HCT116 (cell line): ENCODE measurements at regions not wholly inside any gene's neighbourhood (a gene's known extent, or its start where the extent isn't known, plus 50 kb on each side); places are given as distances from the start of the nearest gene placed in this dataset.

Experiments used
- ATAC-seq: fragments of 200-7000 bp; cut with Tn5 transposase; 2 replicates; pipeline ENCODE4 v1.9.1; 2020; ENCODE audit warnings: mild to moderate bottlenecking, moderate library complexity
- BruUV-seq: library from RNA; stranded (reverse); fragments of 400-500 nt; replicated peaks from 2 replicates; lab custom pipeline; 2021; lab: Mats Ljungman, UMichigan
- CTCF ChIA-PET: fragments of 300-600 bp; sonication (Branson Sonifier 250); formaldehyde crosslinking; loops from one replicate; lab custom pipeline; 2021; ENCODE audit warnings: antibody characterized with exemption; lab: Charles Lee
- POLR2A ChIA-PET: fragments of 300-600, 350-600 bp; sonication (Branson Sonifier 250); formaldehyde crosslinking; loops from one replicate; lab custom pipeline; 2021; ENCODE audit warnings: antibody characterized with exemption; lab: Charles Lee
- RAD21 ChIA-PET, 2 experiments: fragments of 300-600 bp; sonication (Branson Sonifier 250); formaldehyde crosslinking; loops; one replicate each; lab custom pipeline; 2023; ENCODE audit warnings: low total read pairs in 2 of 2; ENCODE audit not compliant: uncharacterized antibody in 2 of 2, unreplicated experiment in 2 of 2, low non-redundant PET in 1 of 2; lab: Charles Lee
- DNase-seq: peaks from one replicate; pipeline ENCODE4 v3.0.0-alpha.2; 2010; ENCODE audit warnings: low read depth, low spot score
- H2AFZ ChIP-seq: fragments of 200-600 bp; shearing (Covaris generic), sonication (generic); 2 replicates; pipeline ENCODE4 v1.6.1; 2017; ENCODE audit warnings: low read depth, mixed run types, mixed read lengths, antibody characterized with exemption, low read length; ENCODE audit not compliant: poor library complexity, severe bottlenecking
- H3K27ac ChIP-seq: 2 replicates; pipeline ENCODE4 v1.5.1; 2012; ENCODE audit warnings: low read depth, low read length
- H3K27me3 ChIP-seq: fragments of 200-600 bp; sonication (generic); 2 replicates; pipeline ENCODE4 v1.6.1; 2016; ENCODE audit warnings: mixed run types, low read length, mixed read lengths; ENCODE audit not compliant: insufficient read depth
- H3K36me3 ChIP-seq, 2 experiments: fragments of 200-500 bp in 1 of 2; fragments of 200-600 bp in 1 of 2; sonication (Bioruptor generic) in 1 of 2; sonication (generic) in 1 of 2; 2 replicates each; pipeline versions ENCODE4 v1.5.1 to v1.6.1; 2014 to 2016; ENCODE audit warnings: low read length in 2 of 2, inconsistent platforms in 1 of 2, mixed read lengths in 1 of 2, mixed run types in 1 of 2; ENCODE audit not compliant: insufficient read depth in 2 of 2, control insufficient read depth in 1 of 2
- H3K4me1 ChIP-seq, 2 experiments: fragments of 200-600 bp in 1 of 2; sonication (generic) in 1 of 2; 2 replicates each; pipeline versions ENCODE4 v1.5.1 to v1.6.1; 2012 to 2017; ENCODE audit warnings: low read length in 2 of 2, inconsistent platforms in 1 of 2, mild to moderate bottlenecking in 1 of 2, mixed read lengths in 1 of 2, mixed run types in 1 of 2, moderate library complexity in 1 of 2; ENCODE audit not compliant: insufficient read depth in 2 of 2, control insufficient read depth in 1 of 2
- H3K4me2 ChIP-seq: fragments of 200-600 bp; sonication (generic); 2 replicates; pipeline ENCODE4 v1.6.1; 2017; ENCODE audit warnings: mixed run types, low read length, mixed read lengths
- H3K4me3 ChIP-seq, 2 experiments: fragments of 200-600 bp in 1 of 2; sonication (generic) in 1 of 2; replicated peaks in 1 of 2; 2 replicates each; pipeline ENCODE4 v1.5.1; 2011 to 2016; ENCODE audit warnings: low read length in 2 of 2, control low read depth in 1 of 2, low read depth in 1 of 2, mild to moderate bottlenecking in 1 of 2, mixed read lengths in 1 of 2, mixed run types in 1 of 2
- H3K79me2 ChIP-seq: fragments of 200-600 bp; sonication (generic); 2 replicates; pipeline ENCODE4 v1.6.1; 2017; ENCODE audit warnings: mild to moderate bottlenecking, mixed run types, low read length, moderate library complexity, mixed read lengths; ENCODE audit not compliant: insufficient read depth
- H3K9ac ChIP-seq: fragments of 200-600 bp; sonication (generic); 2 replicates; pipeline ENCODE4 v1.6.1; 2016; ENCODE audit warnings: low read length, mixed read lengths
- H3K9me2 ChIP-seq: fragments of 200-600 bp; sonication (generic), shearing (Covaris generic); 2 replicates; pipeline ENCODE4 v1.6.1; 2017; ENCODE audit warnings: mixed run types, mild to moderate bottlenecking, moderate library complexity; ENCODE audit not compliant: insufficient read depth
- H3K9me3 ChIP-seq, 2 experiments: fragments of 200-500 bp in 1 of 2; fragments of 200-600 bp in 1 of 2; sonication (Bioruptor generic) in 1 of 2; sonication (generic) in 1 of 2; 2 replicates each; pipeline ENCODE4 v1.6.1; 2014 to 2017; ENCODE audit warnings: low read length in 2 of 2, mixed read lengths in 2 of 2, inconsistent platforms in 1 of 2, low read depth in 1 of 2, mild to moderate bottlenecking in 1 of 2, mixed run types in 1 of 2, moderate library complexity in 1 of 2; ENCODE audit not compliant: control insufficient read depth in 1 of 2, insufficient read depth in 1 of 2
- H4K20me1 ChIP-seq: fragments of 200-600 bp; sonication (generic), shearing (Covaris generic); 2 replicates; pipeline ENCODE4 v1.6.1; 2017; ENCODE audit warnings: mixed run types, mild to moderate bottlenecking, moderate library complexity; ENCODE audit not compliant: insufficient read depth
- CBX3 ChIP-seq: IDR thresholded peaks from 2 replicates; pipeline ENCODE4 v1.6.1; 2012; ENCODE audit warnings: low read depth
- CEBPB ChIP-seq: IDR thresholded peaks from 2 replicates; pipeline ENCODE4 v1.6.1; 2012; ENCODE audit warnings: low read depth
- EGR1 ChIP-seq: IDR thresholded peaks from 2 replicates; pipeline ENCODE4 v1.6.1; 2012; ENCODE audit warnings: low read depth
- ELF1 ChIP-seq: IDR thresholded peaks from 2 replicates; pipeline ENCODE4 v1.6.1; 2012; ENCODE audit warnings: low read depth, borderline replicate concordance
- EZH2phosphoT487 ChIP-seq: fragments of 200-600 bp; IDR thresholded peaks from 2 replicates; pipeline ENCODE4 v1.6.1; 2018; ENCODE audit warnings: antibody characterized with exemption, borderline replicate concordance
- FOSL1 ChIP-seq: IDR thresholded peaks from 2 replicates; pipeline ENCODE4 v1.6.1; 2012; ENCODE audit warnings: low read depth
- JUND ChIP-seq: IDR thresholded peaks from 2 replicates; pipeline ENCODE4 v1.6.1; 2012
- MAX ChIP-seq: IDR thresholded peaks from 2 replicates; pipeline ENCODE4 v1.6.1; 2012
- POLR2A ChIP-seq: IDR thresholded peaks from 2 replicates; pipeline ENCODE4 v1.7.0; 2011; ENCODE audit warnings: borderline replicate concordance; ENCODE audit not compliant: insufficient read depth, insufficient read length; ENCODE audit errors: extremely low read depth
- POLR2AphosphoS5 ChIP-seq: IDR thresholded peaks from 2 replicates; pipeline ENCODE4 v1.6.1; 2011; ENCODE audit warnings: mild to moderate bottlenecking, low read depth, low read length, moderate library complexity
- RAD21 ChIP-seq: IDR thresholded peaks from 2 replicates; pipeline ENCODE4 v1.6.1; 2012; ENCODE audit warnings: low read depth, mild to moderate bottlenecking
- SIN3A ChIP-seq: IDR thresholded peaks from 2 replicates; pipeline ENCODE4 v1.6.1; 2012; ENCODE audit warnings: low read depth
- SRF ChIP-seq: IDR thresholded peaks from 2 replicates; pipeline ENCODE4 v1.6.1; 2012; ENCODE audit warnings: low read depth
- TCF7L2 ChIP-seq: IDR thresholded peaks from 2 replicates; pipeline ENCODE4 v1.7.0; 2011; ENCODE audit warnings: borderline replicate concordance, inconsistent platforms; ENCODE audit not compliant: insufficient read depth, insufficient read length; ENCODE audit errors: extremely low read depth
- ZFX ChIP-seq: fragments of 450-650 bp; IDR thresholded peaks from 2 replicates; pipeline ENCODE4 v1.6.1; 2017
- ZNF274 ChIP-seq: fragments of 200-500 bp; sonication (Bioruptor generic); IDR thresholded peaks from 2 replicates; pipeline ENCODE4 v1.6.1; 2014; ENCODE audit warnings: mild to moderate bottlenecking, low read depth, low read length, inconsistent platforms
- intact Hi-C: fragments of 100-400 bp; cut with micrococcal nuclease; formaldehyde crosslinking; loops from 2 replicates; pipeline ENCODE4 v1.10.0; 2022
- TF ChIP-seq, protein P1 (sequence below), 3 experiments: fragments of 200-600 bp in 1 of 3; sonication (generic) in 1 of 3; IDR thresholded peaks in 2 of 3; conservative IDR thresholded peaks in 1 of 3; 2 replicates each; pipeline ENCODE4 v1.5.1; 2012 to 2017; ENCODE audit warnings: low read depth in 2 of 3, low read length in 2 of 3, antibody characterized with exemption in 1 of 3, borderline replicate concordance in 1 of 3, control low read depth in 1 of 3, mild to moderate bottlenecking in 1 of 3, mixed read lengths in 1 of 3, mixed run types in 1 of 3, moderate library complexity in 1 of 3; ENCODE audit not compliant: insufficient read depth in 1 of 3
- TF ChIP-seq, protein P2 (sequence below): IDR thresholded peaks from 2 replicates; pipeline ENCODE4 v1.6.1; 2011; ENCODE audit warnings: mild to moderate bottlenecking, low read length, moderate library complexity; ENCODE audit not compliant: insufficient replicate concordance; ENCODE audit errors: extremely low read depth
- TF ChIP-seq, protein P3 (sequence below): IDR thresholded peaks from 2 replicates; pipeline ENCODE4 v1.6.1; 2012

DNA sequence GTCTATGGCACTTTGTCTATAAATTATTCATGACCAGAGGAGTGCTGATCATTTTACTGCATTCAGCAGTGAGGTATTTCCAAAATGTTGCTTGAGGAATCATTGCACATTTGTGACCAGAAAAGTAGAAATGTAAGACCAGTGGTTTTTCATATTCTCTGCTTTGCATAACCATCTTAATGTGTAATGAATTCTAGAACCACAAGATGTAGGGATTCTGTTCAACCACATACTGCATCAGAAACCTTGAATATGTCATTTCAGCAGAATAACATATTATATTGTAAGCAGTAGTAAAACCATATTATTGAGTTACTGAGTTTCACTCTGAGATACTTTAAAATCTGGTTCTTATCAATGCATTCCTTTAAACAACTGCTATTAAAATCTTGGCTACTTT, 1243.4 kb downstream of the MAT2B start:
- no peaks in the 10 kb centered on the region for H3K36me3 ChIP-seq
- no peak for TF ChIP-seq ZFX
- TF ChIP-seq, protein P1, sequence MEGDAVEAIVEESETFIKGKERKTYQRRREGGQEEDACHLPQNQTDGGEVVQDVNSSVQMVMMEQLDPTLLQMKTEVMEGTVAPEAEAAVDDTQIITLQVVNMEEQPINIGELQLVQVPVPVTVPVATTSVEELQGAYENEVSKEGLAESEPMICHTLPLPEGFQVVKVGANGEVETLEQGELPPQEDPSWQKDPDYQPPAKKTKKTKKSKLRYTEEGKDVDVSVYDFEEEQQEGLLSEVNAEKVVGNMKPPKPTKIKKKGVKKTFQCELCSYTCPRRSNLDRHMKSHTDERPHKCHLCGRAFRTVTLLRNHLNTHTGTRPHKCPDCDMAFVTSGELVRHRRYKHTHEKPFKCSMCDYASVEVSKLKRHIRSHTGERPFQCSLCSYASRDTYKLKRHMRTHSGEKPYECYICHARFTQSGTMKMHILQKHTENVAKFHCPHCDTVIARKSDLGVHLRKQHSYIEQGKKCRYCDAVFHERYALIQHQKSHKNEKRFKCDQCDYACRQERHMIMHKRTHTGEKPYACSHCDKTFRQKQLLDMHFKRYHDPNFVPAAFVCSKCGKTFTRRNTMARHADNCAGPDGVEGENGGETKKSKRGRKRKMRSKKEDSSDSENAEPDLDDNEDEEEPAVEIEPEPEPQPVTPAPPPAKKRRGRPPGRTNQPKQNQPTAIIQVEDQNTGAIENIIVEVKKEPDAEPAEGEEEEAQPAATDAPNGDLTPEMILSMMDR (IDR thresholded peaks at IDR 0.05 in 2 of 3, conservative IDR thresholded peaks at IDR 0.05 in 1 of 3; ENCODE audit: borderline replicate concordance in 1 of 3, insufficient read depth in 1 of 3, low read depth in 2 of 3, low read length in 2 of 3), result no peak
- TF ChIP-seq EGR1, result no peak
- no peak for TF ChIP-seq FOSL1
- TF ChIP-seq POLR2A, result no peak
- no peak for TF ChIP-seq TCF7L2
- no peak for TF ChIP-seq CBX3
- no peak for TF ChIP-seq ZNF274
- TF ChIP-seq CEBPB, result no peak
- TF ChIP-seq, protein P2, sequence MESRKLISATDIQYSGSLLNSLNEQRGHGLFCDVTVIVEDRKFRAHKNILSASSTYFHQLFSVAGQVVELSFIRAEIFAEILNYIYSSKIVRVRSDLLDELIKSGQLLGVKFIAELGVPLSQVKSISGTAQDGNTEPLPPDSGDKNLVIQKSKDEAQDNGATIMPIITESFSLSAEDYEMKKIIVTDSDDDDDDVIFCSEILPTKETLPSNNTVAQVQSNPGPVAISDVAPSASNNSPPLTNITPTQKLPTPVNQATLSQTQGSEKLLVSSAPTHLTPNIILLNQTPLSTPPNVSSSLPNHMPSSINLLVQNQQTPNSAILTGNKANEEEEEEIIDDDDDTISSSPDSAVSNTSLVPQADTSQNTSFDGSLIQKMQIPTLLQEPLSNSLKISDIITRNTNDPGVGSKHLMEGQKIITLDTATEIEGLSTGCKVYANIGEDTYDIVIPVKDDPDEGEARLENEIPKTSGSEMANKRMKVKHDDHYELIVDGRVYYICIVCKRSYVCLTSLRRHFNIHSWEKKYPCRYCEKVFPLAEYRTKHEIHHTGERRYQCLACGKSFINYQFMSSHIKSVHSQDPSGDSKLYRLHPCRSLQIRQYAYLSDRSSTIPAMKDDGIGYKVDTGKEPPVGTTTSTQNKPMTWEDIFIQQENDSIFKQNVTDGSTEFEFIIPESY, result no peak
- no peak for TF ChIP-seq ELF1
- no peak for TF ChIP-seq RAD21
- TF ChIP-seq, protein P3, sequence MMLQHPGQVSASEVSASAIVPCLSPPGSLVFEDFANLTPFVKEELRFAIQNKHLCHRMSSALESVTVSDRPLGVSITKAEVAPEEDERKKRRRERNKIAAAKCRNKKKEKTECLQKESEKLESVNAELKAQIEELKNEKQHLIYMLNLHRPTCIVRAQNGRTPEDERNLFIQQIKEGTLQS, result no peak
- no peak for TF ChIP-seq SRF
- no peak for TF ChIP-seq POLR2AphosphoS5
- no peak for TF ChIP-seq MAX
- no peak for TF ChIP-seq JUND
- no peak for TF ChIP-seq SIN3A
- TF ChIP-seq EZH2phosphoT487, result no peak
- TF ChIP-seq, all 23 proteins: peak for 0
- Histone ChIP-seq H3K79me2 (no peaks in the 10 kb centered on the region), H3K9ac (no peak overlapping the region), H2AFZ (no peak overlapping the region), H3K27me3 (no peaks in the 10 kb centered on the region), H4K20me1 (no peaks in the 10 kb centered on the region), H3K27ac (no peak overlapping the region), H3K9me3 (peaks cover 0 to 10% of the 10 kb centered on the region in 2 experiments; a peak in 2 of 4 replicates), H3K4me3 (no peak overlapping the region), H3K9me2 (no peaks in the 10 kb centered on the region), H3K4me1 (no peaks in the 10 kb centered on the region), H3K4me2 (no peak overlapping the region)
- POLR2A ChIA-PET, result no interaction called here
- no peak for DNase-seq
- BruUV-seq, result no TSS peak
- RAD21 ChIA-PET, result no interaction called here
- ATAC-seq, result no peak
- CTCF ChIA-PET, result no interaction called here
- intact Hi-C loops, result no loop called here
